Natural killer cell (primary cell): ENCODE measurements at regions not wholly inside any gene's neighbourhood (a gene's known extent, or its start where the extent isn't known, plus 50 kb on each side); places are given as distances from the start of the nearest gene placed in this dataset.

ENCODE experiments used
- ATAC-seq, 3 donors: fragments of 150-1000 bp in 2 of 3; fragments of 200-7000 bp in 1 of 3; cut with Tn5 transposase; 1 replicate in 1 of 3; 2 replicates in 2 of 3; pipeline ENCODE4 v1.10.0; 2021; ENCODE audit warnings: mild to moderate bottlenecking in 2 of 3, moderate library complexity in 2 of 3
- DNase-seq, 2 donors: peaks; one replicate each; pipeline versions ENCODE4 v3.0.0 to v3.0.0-alpha.2; 2013 to 2021; ENCODE audit warnings: mixed read lengths in 1 of 2
- H3K27ac ChIP-seq: one replicate; pipeline ENCODE4 v1.5.1; 2013; ENCODE audit warnings: mild to moderate bottlenecking, low read length
- H3K27me3 ChIP-seq: one replicate; pipeline ENCODE4 v1.6.1; 2013; ENCODE audit warnings: low read length; ENCODE audit not compliant: control insufficient read depth, insufficient read depth
- H3K36me3 ChIP-seq: one replicate; pipeline ENCODE4 v1.6.1; 2013; ENCODE audit warnings: low read length; ENCODE audit not compliant: control insufficient read depth, insufficient read depth
- H3K4me1 ChIP-seq: one replicate; pipeline ENCODE4 v1.6.1; 2013; ENCODE audit warnings: low read length; ENCODE audit not compliant: control insufficient read depth, insufficient read depth
- H3K4me3 ChIP-seq: one replicate; pipeline ENCODE4 v1.5.1; 2013; ENCODE audit warnings: low read length
- H3K9me3 ChIP-seq: one replicate; pipeline ENCODE4 v1.6.1; 2013; ENCODE audit warnings: low read length; ENCODE audit not compliant: control insufficient read depth, insufficient read depth
- H3K27ac Mint-ChIP-seq, 2 donors: one replicate each; pipeline ENCODE4 v1.8.0; 2022; ENCODE audit warnings: mild to moderate bottlenecking in 2 of 2, mixed read lengths in 2 of 2, moderate library complexity in 1 of 2
- H3K27me3 Mint-ChIP-seq, 2 donors: one replicate each; pipeline ENCODE4 v1.8.0; 2022; ENCODE audit warnings: low read depth in 2 of 2, mixed read lengths in 2 of 2
- H3K36me3 Mint-ChIP-seq: one replicate; pipeline ENCODE4 v1.8.0; 2022; ENCODE audit warnings: mixed read lengths
- H3K4me1 Mint-ChIP-seq, 2 donors: one replicate each; pipeline ENCODE4 v1.8.0; 2022; ENCODE audit warnings: mixed read lengths in 2 of 2
- H3K4me3 Mint-ChIP-seq: one replicate; pipeline ENCODE4 v1.8.0; 2022; ENCODE audit warnings: mild to moderate bottlenecking, moderate library complexity, mixed read lengths
- H3K9me3 Mint-ChIP-seq, 2 donors: one replicate each; pipeline ENCODE4 v1.8.0; 2022; ENCODE audit warnings: mixed read lengths in 2 of 2
- WGBS: methylation state at CpG from one replicate; pipeline ENCODE4 v1.1.7; 2013; ENCODE audit warnings: missing lambda C conversion rate; ENCODE audit not compliant: insufficient coverage; 5-methylcytosine and 5-hydroxymethylcytosine counted together
- intact Hi-C: fragments of 100-400 bp; cut with micrococcal nuclease; formaldehyde crosslinking; loops from one replicate; pipeline ENCODE4 v1.14.2; 2022
- TF ChIP-seq, protein P1 (sequence below): fragments of 200-600 bp; IDR thresholded peaks from one replicate; pipeline ENCODE4 v1.8.0; 2022; ENCODE audit warnings: antibody characterized with exemption

DNA sequence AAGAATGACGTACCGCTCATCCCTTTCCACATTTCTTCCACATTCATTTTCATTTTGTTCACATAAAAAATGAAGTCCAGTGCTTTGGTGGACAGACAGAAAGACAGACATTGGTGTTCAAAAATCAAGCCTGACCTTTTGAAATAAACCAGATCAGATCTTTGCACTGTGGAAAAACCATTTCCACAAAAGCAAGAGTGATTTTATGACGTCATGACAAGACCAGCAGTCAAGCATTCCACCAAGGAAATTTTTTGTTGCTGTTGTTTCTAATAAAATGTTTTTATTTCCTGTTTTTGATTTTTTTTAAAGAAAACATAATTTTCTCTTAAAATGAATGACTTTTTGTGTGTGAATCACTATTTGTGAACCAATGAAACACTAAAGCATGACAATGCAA is 350.0 kb downstream of the KCNJ2 start:
- Mint-ChIP-seq H3K4me3 (no peak overlapping the region), H3K9me3 (peaks cover 5 to 7% of the 10 kb centered on the region in 2 donors), H3K27me3 (no peaks in the 10 kb centered on the region), H3K36me3 (no peaks in the 10 kb centered on the region), H3K4me1 (no peaks in the 10 kb centered on the region), H3K27ac (no peak overlapping the region)
- TF ChIP-seq, protein P1, sequence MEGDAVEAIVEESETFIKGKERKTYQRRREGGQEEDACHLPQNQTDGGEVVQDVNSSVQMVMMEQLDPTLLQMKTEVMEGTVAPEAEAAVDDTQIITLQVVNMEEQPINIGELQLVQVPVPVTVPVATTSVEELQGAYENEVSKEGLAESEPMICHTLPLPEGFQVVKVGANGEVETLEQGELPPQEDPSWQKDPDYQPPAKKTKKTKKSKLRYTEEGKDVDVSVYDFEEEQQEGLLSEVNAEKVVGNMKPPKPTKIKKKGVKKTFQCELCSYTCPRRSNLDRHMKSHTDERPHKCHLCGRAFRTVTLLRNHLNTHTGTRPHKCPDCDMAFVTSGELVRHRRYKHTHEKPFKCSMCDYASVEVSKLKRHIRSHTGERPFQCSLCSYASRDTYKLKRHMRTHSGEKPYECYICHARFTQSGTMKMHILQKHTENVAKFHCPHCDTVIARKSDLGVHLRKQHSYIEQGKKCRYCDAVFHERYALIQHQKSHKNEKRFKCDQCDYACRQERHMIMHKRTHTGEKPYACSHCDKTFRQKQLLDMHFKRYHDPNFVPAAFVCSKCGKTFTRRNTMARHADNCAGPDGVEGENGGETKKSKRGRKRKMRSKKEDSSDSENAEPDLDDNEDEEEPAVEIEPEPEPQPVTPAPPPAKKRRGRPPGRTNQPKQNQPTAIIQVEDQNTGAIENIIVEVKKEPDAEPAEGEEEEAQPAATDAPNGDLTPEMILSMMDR = no peak
- ATAC-seq (no peak), DNase-seq (no peak)
- 100% methylated on average over 3 of the region's 3 CpGs for WGBS
- Histone ChIP-seq H3K36me3 (no peaks in the 10 kb centered on the region), H3K4me1 (no peaks in the 10 kb centered on the region), H3K27ac (no peak overlapping the region), H3K4me3 (no peak overlapping the region), H3K9me3 (no peaks in the 10 kb centered on the region), H3K27me3 (no peaks in the 10 kb centered on the region)
- intact Hi-C loops = no loop called here

DNA sequence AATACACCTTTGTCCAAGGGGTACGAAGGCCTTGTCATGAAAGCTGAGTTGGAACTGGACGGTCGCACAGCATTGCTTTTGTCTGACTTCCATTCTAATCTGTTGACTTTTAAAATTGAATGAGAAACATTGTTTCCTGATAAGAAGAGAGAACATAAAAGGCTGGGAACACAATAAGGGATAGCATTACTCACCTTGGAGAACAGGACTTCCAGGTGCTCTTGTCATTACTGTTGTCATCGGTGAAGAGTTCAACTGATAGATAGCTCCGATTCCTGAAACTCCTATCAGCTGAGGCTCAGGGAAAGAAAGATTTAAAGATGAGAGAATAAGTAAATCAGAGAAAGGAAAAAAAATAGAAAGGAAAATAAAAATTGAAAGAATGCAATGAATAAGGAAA is 351.1 kb downstream of the KCNJ2 start:
- H3K4me1 Mint-ChIP-seq = no peaks in the 10 kb centered on the region
- no peak overlapping the region for H3K27ac Mint-ChIP-seq
- no peak for DNase-seq
- Histone ChIP-seq H3K27me3 (no peaks in the 10 kb centered on the region), H3K9me3 (no peaks in the 10 kb centered on the region), H3K4me1 (no peaks in the 10 kb centered on the region), H3K4me3 (no peak overlapping the region), H3K36me3 (no peaks in the 10 kb centered on the region), H3K27ac (no peak overlapping the region)
- no peak overlapping the region for H3K4me3 Mint-ChIP-seq
- no peak for ATAC-seq
- peaks cover 5 to 7% of the 10 kb centered on the region in 2 donors for H3K9me3 Mint-ChIP-seq
- 95% methylated on average over 5 of the region's 5 CpGs for WGBS
- H3K27me3 Mint-ChIP-seq = no peaks in the 10 kb centered on the region
- intact Hi-C loops = no loop called here
- no peaks in the 10 kb centered on the region for H3K36me3 Mint-ChIP-seq
- TF ChIP-seq, protein P1 = no peak

DNA sequence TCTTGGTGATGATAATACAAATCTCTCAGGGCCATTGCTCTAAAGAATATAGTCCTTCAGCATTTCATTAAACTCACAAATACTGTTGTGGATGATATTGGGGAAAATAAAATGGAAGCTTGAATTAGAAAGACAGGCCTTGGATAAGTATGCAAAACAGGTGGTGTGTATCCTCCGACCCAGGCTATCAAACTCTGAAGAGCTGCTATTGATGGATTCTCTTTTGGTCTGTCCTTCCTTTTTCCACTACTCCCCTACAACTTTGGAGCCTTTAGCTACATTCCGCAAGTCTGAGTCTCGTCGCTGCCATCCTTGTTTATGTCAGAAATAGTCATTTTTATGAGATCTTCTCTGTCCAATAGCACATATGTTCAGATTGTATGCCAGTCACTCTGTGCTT is 351.6 kb downstream of the KCNJ2 start:
- 85% methylated on average over 4 of the region's 4 CpGs for WGBS
- no peaks in the 10 kb centered on the region for H3K9me3 ChIP-seq
- intact Hi-C loops = no loop called here

DNA sequence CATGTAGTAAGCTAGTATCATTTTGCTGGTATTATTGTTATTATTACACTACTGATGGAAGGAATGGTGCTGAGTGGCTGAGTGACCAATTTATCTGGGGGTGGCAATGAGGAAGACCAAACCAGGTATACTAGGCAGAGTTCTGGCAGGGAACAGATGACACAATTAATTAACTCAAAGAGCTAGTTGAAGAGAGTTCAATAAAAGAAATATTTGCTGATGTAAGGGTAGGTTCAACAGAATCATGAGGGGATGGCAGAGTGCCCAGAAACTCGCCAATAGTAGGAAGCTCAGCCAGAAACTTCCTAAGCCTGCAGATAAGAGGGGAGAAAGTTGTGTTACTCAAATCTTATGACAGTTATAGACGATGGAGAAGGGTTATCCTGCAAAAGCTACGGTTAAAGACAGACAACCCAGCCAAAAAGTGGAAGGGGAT is 352.5 kb downstream of the KCNJ2 start:
- Mint-ChIP-seq H3K36me3 (no peaks in the 10 kb centered on the region), H3K27ac (no peak overlapping the region)

More for the DNA sequence above, 351.6 kb downstream of the KCNJ2 start:
- TF ChIP-seq, protein P1 = no peak
- ATAC-seq = no peak
- H3K36me3 ChIP-seq = no peaks in the 10 kb centered on the region
- H3K27ac ChIP-seq = no peak overlapping the region
- no peak for DNase-seq
- H3K4me3 Mint-ChIP-seq = no peak overlapping the region
- no peaks in the 10 kb centered on the region for H3K36me3 Mint-ChIP-seq
- no peak overlapping the region for H3K4me3 ChIP-seq
- H3K27ac Mint-ChIP-seq = no peak overlapping the region
- H3K4me1 Mint-ChIP-seq = no peaks in the 10 kb centered on the region
- no peaks in the 10 kb centered on the region for H3K27me3 Mint-ChIP-seq
- H3K9me3 Mint-ChIP-seq = peaks cover 9 to 12% of the 10 kb centered on the region in 2 donors
- H3K4me1 ChIP-seq = no peaks in the 10 kb centered on the region
- H3K27me3 ChIP-seq = no peaks in the 10 kb centered on the region

More for the DNA sequence above, 352.5 kb downstream of the KCNJ2 start:
- Histone ChIP-seq H3K36me3 (no peaks in the 10 kb centered on the region), H3K4me3 (no peak overlapping the region), H3K27ac (no peak overlapping the region), H3K27me3 (no peaks in the 10 kb centered on the region), H3K4me1 (no peaks in the 10 kb centered on the region), H3K9me3 (no peaks in the 10 kb centered on the region)
- no peaks in the 10 kb centered on the region for H3K27me3 Mint-ChIP-seq
- peaks cover 9 to 12% of the 10 kb centered on the region in 2 donors for H3K9me3 Mint-ChIP-seq
- DNase-seq (no peak), ATAC-seq (no peak)
- 10% methylated on average over 3 of the region's 3 CpGs for WGBS
- H3K4me3 Mint-ChIP-seq = no peak overlapping the region
- TF ChIP-seq, protein P1 = no peak
- no peaks in the 10 kb centered on the region for H3K4me1 Mint-ChIP-seq
- intact Hi-C loops = no loop called here
